HG02623 (cell line): ENCODE measurements at regions not wholly inside any gene's neighbourhood (a gene's known extent, or its start where the extent isn't known, plus 50 kb on each side); places are given as distances from the start of the nearest gene placed in this dataset.

Experiments
- ATAC-seq: cut with Tn5 transposase; IDR thresholded peaks from one replicate; pipeline ENCODE4 v1.9.1; 2021; ENCODE audit warnings: moderate library complexity; ENCODE audit not compliant: unreplicated experiment

GRCh38 chr3:168267179-168267578 is 171.5 kb upstream of the GOLIM4 start:
- ATAC-seq: no peak

GRCh38 chr3:168266335-168266734 is 170.6 kb upstream of the GOLIM4 start:
- no peak for ATAC-seq

- no peak for ATAC-seq
Measured at GRCh38 chr3:168262887-168263286, 167.2 kb upstream of the GOLIM4 start.

- peak; percentile 78 for ATAC-seq
Measured at GRCh38 chr3:168260859-168261258, 165.1 kb upstream of the GOLIM4 start.

- peak; percentile 40 for ATAC-seq
Measured at GRCh38 chr3:168251371-168251770, 155.6 kb upstream of the GOLIM4 start.

- no peak for ATAC-seq
Measured at GRCh38 chr3:168250415-168250861, 154.7 kb upstream of the GOLIM4 start.

- peak; percentile 71 for ATAC-seq
Measured at GRCh38 chr3:168249550-168250414, 154.1 kb upstream of the GOLIM4 start.

- ATAC-seq: peak; percentile 3
Measured at GRCh38 chr3:168249205-168249549, 153.5 kb upstream of the GOLIM4 start.

GRCh38 chr3:168248383-168249204 is 152.9 kb upstream of the GOLIM4 start:
- ATAC-seq: no peak

GRCh38 chr3:168241156-168241555 is 145.4 kb upstream of the GOLIM4 start:
- no peak for ATAC-seq

GRCh38 chr3:168239287-168239686 is 143.6 kb upstream of the GOLIM4 start:
- ATAC-seq: no peak

- no peak for ATAC-seq
Measured at GRCh38 chr3:168233001-168233400, 137.3 kb upstream of the GOLIM4 start.

- ATAC-seq: no peak
Measured at GRCh38 chr3:168223085-168223484, 127.4 kb upstream of the GOLIM4 start.

GRCh38 chr3:168220556-168220955 is 124.8 kb upstream of the GOLIM4 start:
- no peak for ATAC-seq

- no peak for ATAC-seq
Measured at GRCh38 chr3:168219530-168219929, 123.8 kb upstream of the GOLIM4 start.

- ATAC-seq: no peak
Measured at GRCh38 chr3:168218600-168218999, 122.9 kb upstream of the GOLIM4 start.

- ATAC-seq: no peak
Measured at GRCh38 chr3:168216851-168217250, 121.1 kb upstream of the GOLIM4 start.

- peak; percentile 96 for ATAC-seq
Measured at GRCh38 chr3:168213920-168214319, 118.2 kb upstream of the GOLIM4 start.

GRCh38 chr3:168212664-168213285 is 117.1 kb upstream of the GOLIM4 start:
- no peak for ATAC-seq

- ATAC-seq: no peak
Measured at GRCh38 chr3:168205451-168205850, 109.7 kb upstream of the GOLIM4 start.

- no peak for ATAC-seq
Measured at GRCh38 chr3:168197162-168197561, 101.4 kb upstream of the GOLIM4 start.

- ATAC-seq: no peak
Measured at GRCh38 chr3:168191856-168192255, 96.1 kb upstream of the GOLIM4 start.
